GM21737 (cell line): ENCODE measurements at regions not wholly inside any gene's neighbourhood (a gene's known extent, or its start where the extent isn't known, plus 50 kb on each side); places are given as distances from the start of the nearest gene placed in this dataset.
"Not testable (repeated sequence)": the region's sequence is repeated elsewhere in the genome, so short reads cannot be mapped to it uniquely, and the experiment has no call there.

Experiments used
- ATAC-seq: cut with Tn5 transposase; IDR thresholded peaks from one replicate; pipeline ENCODE4 v1.9.1; 2021; ENCODE audit warnings: mild to moderate bottlenecking, moderate library complexity; ENCODE audit not compliant: unreplicated experiment

- ATAC-seq: no peak
Observed at GRCh38 chr12:83665634-83666218, 979.0 kb downstream of the TMTC2 start.

- no peak for ATAC-seq
Observed at GRCh38 chr12:83664650-83665049, 977.9 kb downstream of the TMTC2 start.

- ATAC-seq: no peak
Observed at GRCh38 chr12:83660727-83661358, 974.1 kb downstream of the TMTC2 start.

GRCh38 chr12:83659321-83659720 is 972.6 kb downstream of the TMTC2 start:
- no peak for ATAC-seq

- no peak for ATAC-seq
Observed at GRCh38 chr12:83656004-83656403, 969.3 kb downstream of the TMTC2 start.

- no peak for ATAC-seq
Observed at GRCh38 chr12:83642205-83642604, 955.5 kb downstream of the TMTC2 start.

GRCh38 chr12:83641789-83642188 is 955.1 kb downstream of the TMTC2 start:
- ATAC-seq: no peak

- no peak for ATAC-seq
Observed at GRCh38 chr12:83634726-83635267, 948.1 kb downstream of the TMTC2 start.

GRCh38 chr12:83630526-83630925 is 943.8 kb downstream of the TMTC2 start:
- ATAC-seq: no peak

- ATAC-seq: no peak
Observed at GRCh38 chr12:83629931-83630330, 943.2 kb downstream of the TMTC2 start.

GRCh38 chr12:83622205-83622604 is 935.5 kb downstream of the TMTC2 start:
- ATAC-seq: no peak

GRCh38 chr12:83619973-83620372 is 933.3 kb downstream of the TMTC2 start:
- ATAC-seq: no peak

GRCh38 chr12:83615152-83615551 is 928.4 kb downstream of the TMTC2 start:
- ATAC-seq: no peak

GRCh38 chr12:83613586-83614110 is 926.9 kb downstream of the TMTC2 start:
- ATAC-seq: no peak

GRCh38 chr12:83603106-83603505 is 916.4 kb downstream of the TMTC2 start:
- no peak for ATAC-seq

GRCh38 chr12:83575326-83575725 is 888.6 kb downstream of the TMTC2 start:
- ATAC-seq: no peak

GRCh38 chr12:83574142-83574541 is 887.4 kb downstream of the TMTC2 start:
- no peak for ATAC-seq

GRCh38 chr12:83573671-83574070 is 887.0 kb downstream of the TMTC2 start:
- no peak for ATAC-seq

GRCh38 chr12:83559650-83560049 is 872.9 kb downstream of the TMTC2 start:
- ATAC-seq: no peak

GRCh38 chr12:83556040-83556439 is 869.3 kb downstream of the TMTC2 start:
- not testable (repeated sequence) for ATAC-seq

- ATAC-seq: no peak
Observed at GRCh38 chr12:83541446-83541845, 854.7 kb downstream of the TMTC2 start.

- no peak for ATAC-seq
Observed at GRCh38 chr12:83538361-83538965, 851.8 kb downstream of the TMTC2 start.
